T-helper 2 cell (primary cell): ENCODE measurements at regions not wholly inside any gene's neighbourhood (a gene's known extent, or its start where the extent isn't known, plus 50 kb on each side); places are given as distances from the start of the nearest gene placed in this dataset.
"Not testable (repeated sequence)": the region's sequence is repeated elsewhere in the genome, so short reads cannot be mapped to it uniquely, and the experiment has no call there.

Source experiments
- DNase-seq, 5 experiments: peaks; one replicate each; pipeline versions ENCODE4 v3.0.0 to v3.0.0-alpha.2; 2012 to 2022

GRCh38 chr4:123233136-123233768 is 163.3 kb upstream of the SPRY1 start:
- no peak for DNase-seq

GRCh38 chr4:123234955-123235354 is 161.6 kb upstream of the SPRY1 start:
- DNase-seq, result no peak

DNA sequence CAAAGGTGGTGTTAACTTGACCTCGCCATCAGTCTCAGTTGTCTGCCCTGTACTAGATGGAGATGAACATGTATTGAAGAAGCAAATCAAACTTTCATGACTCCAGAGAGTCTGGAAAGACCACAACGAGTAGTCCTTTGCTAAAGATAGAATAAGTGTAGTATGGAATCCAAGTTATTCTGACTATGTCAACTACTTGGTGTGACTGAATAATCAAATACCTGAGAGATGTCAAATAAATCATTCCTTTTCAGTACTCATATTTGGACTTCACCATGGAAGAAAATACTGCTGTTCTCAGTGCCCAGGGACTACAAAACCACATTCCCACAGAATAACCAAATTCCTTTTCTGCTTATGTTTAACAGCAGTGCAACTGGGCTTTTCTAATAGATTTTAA is 161.2 kb upstream of the SPRY1 start:
- no peak for DNase-seq

- DNase-seq, result no peak
Measured at GRCh38 chr4:123236606-123237005, 160.0 kb upstream of the SPRY1 start.

DNA sequence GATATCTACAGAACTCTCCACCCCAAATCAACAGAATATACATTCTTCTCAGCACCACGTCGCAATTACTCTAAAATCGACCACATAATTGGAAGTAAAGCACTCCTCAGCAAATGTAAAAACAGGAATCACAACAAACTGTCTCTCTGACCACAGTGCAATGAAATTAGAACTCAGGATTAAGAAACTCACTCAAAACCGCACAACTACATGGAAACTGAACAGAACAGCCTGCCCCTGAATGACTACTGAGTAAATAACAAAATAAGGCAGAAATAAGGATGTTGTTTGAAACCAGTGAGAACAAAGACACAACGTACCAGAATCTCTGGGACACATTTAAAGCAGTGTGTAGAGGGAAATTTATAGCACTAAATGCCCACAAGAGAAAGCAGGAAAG is 156.3 kb upstream of the SPRY1 start:
- DNase-seq, result not testable (repeated sequence)

GRCh38 chr4:123243220-123243619 is 153.4 kb upstream of the SPRY1 start:
- not testable (repeated sequence) for DNase-seq

DNA sequence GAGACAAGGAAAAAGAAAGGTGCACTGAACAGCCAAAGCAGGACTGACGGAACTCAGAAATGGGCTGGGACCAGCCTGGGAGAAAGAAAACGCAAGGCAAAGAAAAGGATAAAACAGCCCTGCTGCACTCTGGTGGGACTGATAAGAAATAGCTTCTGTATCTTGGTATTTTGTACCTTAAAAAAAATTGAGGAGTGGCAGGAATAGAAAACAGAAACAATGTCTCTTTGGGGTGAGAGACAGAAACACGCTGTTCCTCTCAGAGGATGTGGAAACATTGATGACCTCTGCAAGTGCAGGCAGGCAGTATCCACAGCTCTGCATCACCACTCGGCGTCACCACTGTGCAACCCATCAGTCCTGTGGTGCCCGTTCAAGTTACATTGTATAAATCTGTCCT is 152.5 kb upstream of the SPRY1 start:
- DNase-seq, result no peak

GRCh38 chr4:123246085-123246484 is 150.5 kb upstream of the SPRY1 start:
- DNase-seq, result no peak

GRCh38 chr4:123248085-123248659 is 148.4 kb upstream of the SPRY1 start:
- no peak for DNase-seq

- DNase-seq, result no peak
Measured at GRCh38 chr4:123249821-123250220, 146.8 kb upstream of the SPRY1 start.

- no peak for DNase-seq
Measured at GRCh38 chr4:123250843-123251242, 145.8 kb upstream of the SPRY1 start.

- no peak for DNase-seq
Measured at GRCh38 chr4:123255971-123256370, 140.6 kb upstream of the SPRY1 start.

DNA sequence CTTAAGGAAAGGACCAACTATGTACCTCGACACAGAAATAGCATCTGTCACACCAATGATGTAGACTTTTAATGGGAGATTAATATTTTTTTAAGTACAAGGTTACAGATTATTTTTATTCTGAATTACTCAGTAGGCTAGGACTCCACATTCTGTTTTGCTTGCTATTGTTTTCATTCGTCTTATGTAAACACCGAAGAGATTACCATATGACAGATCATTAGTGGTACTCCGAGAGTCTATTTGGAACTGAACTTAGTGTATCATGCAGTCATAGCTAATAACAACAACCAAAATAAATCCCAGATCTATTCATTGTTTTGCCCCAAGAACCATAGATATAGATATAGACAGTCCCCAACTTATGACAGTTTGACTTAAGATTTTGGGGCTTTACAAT is 139.7 kb upstream of the SPRY1 start:
- DNase-seq, result no peak

- DNase-seq, result no peak
Measured at GRCh38 chr4:123257591-123257990, 139.0 kb upstream of the SPRY1 start.

- no peak for DNase-seq
Measured at GRCh38 chr4:123259676-123260646, 136.6 kb upstream of the SPRY1 start.

DNA sequence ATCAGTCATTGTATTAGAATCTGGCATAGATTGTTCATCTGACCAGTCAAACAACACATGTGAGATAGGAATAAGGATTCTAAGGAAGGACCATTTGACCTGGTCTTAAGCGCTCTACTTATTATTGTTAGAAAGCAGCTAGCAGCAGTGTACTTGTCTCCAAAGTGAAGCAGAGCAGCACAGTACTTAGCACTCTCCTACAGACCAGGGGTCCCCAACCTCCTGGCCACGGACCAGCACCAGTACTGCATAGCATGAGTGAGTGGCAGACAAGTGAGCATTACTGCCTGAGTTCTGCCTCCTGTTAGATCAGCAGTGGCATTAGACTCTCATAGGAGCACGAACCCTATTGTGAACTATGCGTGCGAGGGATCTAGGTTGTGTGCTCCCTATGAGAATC is 135.9 kb upstream of the SPRY1 start:
- no peak for DNase-seq

GRCh38 chr4:123262080-123262479 is 134.5 kb upstream of the SPRY1 start:
- DNase-seq, result no peak

DNA sequence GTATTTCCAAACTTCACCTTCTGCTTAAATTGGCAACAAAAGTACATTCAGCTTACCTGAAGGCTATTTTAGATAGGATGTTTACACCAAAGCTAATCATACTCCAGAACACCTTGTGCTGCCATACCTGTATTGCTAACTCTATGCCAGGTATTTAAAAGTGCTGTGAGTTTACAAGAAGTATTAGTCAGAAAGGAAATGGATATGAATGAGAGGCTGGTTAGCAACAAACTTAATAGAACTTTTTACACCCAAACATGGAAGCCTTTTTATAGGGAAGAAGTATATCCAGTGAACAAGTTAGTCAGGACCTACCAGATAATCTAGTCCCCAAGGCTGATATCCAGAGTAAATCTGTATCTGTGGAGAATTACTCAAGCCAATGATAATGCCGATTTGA is 131.2 kb upstream of the SPRY1 start:
- no peak for DNase-seq

DNA sequence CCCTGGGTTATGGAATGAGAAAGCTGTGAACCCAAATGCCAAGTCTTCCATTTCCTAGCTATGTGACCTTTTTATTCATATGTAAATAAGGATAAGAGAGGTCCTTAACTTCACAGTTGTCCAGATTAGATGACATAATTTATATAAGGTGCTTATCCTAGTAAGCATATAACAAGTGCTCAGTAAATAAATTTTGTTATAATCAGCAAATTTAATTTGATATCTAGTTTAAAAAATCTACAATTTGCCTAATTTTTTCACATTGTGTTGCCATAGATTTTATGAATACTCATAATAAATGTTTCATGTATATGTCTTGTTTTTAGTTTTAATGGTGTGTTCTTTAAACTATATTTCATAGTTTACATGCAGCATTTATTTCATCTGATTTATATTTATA is 130.4 kb upstream of the SPRY1 start:
- DNase-seq, result no peak

- no peak for DNase-seq
Measured at GRCh38 chr4:123278755-123279154, 117.8 kb upstream of the SPRY1 start.

DNA sequence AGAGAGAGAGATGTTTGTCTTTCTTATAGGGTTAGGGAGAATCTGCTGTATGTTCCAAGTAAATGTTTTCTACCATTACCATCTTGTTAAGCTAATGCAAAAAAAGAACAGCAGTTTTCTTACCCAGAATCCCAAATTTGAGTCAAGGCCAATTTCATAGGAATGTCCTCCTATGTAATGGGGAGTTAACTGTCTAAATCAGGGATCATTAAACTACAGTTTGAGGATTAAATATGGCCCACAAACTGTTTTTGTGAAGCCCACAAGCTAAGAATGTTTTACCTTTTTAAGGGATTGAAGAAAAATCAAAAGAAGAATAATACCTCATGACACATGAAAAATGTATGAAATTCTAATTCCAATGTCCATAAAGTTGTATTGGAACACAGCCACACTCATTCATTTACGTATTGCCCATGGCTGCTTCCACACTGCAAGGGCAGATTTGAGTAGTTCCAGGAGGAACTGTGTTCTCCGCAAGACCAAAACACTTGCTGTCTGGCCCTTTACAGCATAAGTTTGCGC is 113.2 kb upstream of the SPRY1 start:
- DNase-seq, result no peak

DNA sequence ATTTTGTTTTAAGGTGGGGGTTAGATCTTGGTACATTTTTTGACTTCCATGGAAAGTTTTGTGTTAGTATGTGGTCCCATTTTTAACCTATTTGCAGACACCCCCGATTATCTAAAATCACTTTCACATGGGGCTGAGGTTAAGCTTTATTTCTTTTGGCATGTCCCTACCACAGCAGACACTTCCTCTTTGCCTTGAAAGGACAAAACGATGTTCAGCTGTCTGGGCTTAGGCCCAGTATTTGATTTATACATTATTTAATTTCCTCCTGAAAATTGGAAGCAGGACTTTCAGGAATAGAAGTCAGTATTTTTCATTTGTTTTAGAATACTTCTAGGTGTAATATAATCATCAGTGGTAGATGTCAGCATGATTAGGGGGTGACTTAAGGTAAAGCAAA is 112.4 kb upstream of the SPRY1 start:
- DNase-seq, result no peak

- DNase-seq, result no peak
Measured at GRCh38 chr4:123286903-123287466, 109.6 kb upstream of the SPRY1 start.
